IMR-90 (cell line): ENCODE measurements at regions not wholly inside any gene's neighbourhood (a gene's known extent, or its start where the extent isn't known, plus 50 kb on each side); places are given as distances from the start of the nearest gene placed in this dataset.

Experiments used
- ATAC-seq: fragments of 200-7000 bp; cut with Tn5 transposase; 2 replicates; pipeline ENCODE4 v1.9.1; 2020; ENCODE audit warnings: low read depth, mild to moderate bottlenecking, moderate library complexity
- BruUV-seq: library from RNA; stranded (reverse); fragments of 400-500 nt; replicated peaks from 2 replicates; lab custom pipeline; 2021; lab: Mats Ljungman, UMichigan
- CTCF ChIA-PET: fragments of 300-600 bp; formaldehyde crosslinking; extraction: SDS; loops from one replicate; lab custom pipeline; 2021; ENCODE audit warnings: antibody characterized with exemption; lab: Yijun Ruan, JAX
- POLR2A ChIA-PET: fragments of 300-600 bp; sonication (Branson Sonifier 250); formaldehyde crosslinking; loops from one replicate; lab custom pipeline; 2022; ENCODE audit warnings: antibody characterized with exemption; ENCODE audit not compliant: unreplicated experiment; lab: Charles Lee
- DNase-seq: peaks from one replicate; pipeline ENCODE4 v3.0.0; 2013
- H2AFZ ChIP-seq: replicated peaks from 2 replicates; pipeline ENCODE3; 2013; ENCODE audit warnings: low read length, mild to moderate bottlenecking; ENCODE audit not compliant: poor library complexity
- H2AK5ac ChIP-seq: 2 replicates; pipeline ENCODE4 v1.6.1; 2013; ENCODE audit warnings: low read depth, low read length, inconsistent platforms
- H2AK9ac ChIP-seq: replicated peaks from 2 replicates; pipeline ENCODE3; 2013; ENCODE audit warnings: mild to moderate bottlenecking, low read depth, low read length, moderate library complexity; ENCODE audit not compliant: poor library complexity
- H2BK120ac ChIP-seq: 2 replicates; pipeline ENCODE4 v1.6.1; 2013; ENCODE audit warnings: low read depth, low read length, inconsistent platforms
- H2BK15ac ChIP-seq: 3 replicates; pipeline ENCODE4 v1.6.1; 2013; ENCODE audit warnings: low read depth, low read length, inconsistent platforms
- H2BK20ac ChIP-seq: 2 replicates; pipeline ENCODE4 v1.6.1; 2013; ENCODE audit warnings: low read depth, mild to moderate bottlenecking, inconsistent platforms, low read length, moderate library complexity
- H2BK5ac ChIP-seq: 2 replicates; pipeline ENCODE4 v1.6.1; 2013; ENCODE audit warnings: mild to moderate bottlenecking, low read depth, low read length, inconsistent platforms; ENCODE audit not compliant: poor library complexity, severe bottlenecking
- H3K14ac ChIP-seq: replicated peaks from 2 replicates; pipeline ENCODE4 v1.6.1; 2013; ENCODE audit warnings: low read depth, low read length, inconsistent platforms
- H3K18ac ChIP-seq: 2 replicates; pipeline ENCODE4 v1.6.1; 2013; ENCODE audit warnings: low read depth, low read length, control low read depth
- H3K23ac ChIP-seq: 2 replicates; pipeline ENCODE4 v1.6.1; 2013; ENCODE audit warnings: low read depth, low read length, inconsistent platforms
- H3K27ac ChIP-seq: 2 replicates; pipeline ENCODE4 v1.5.1; 2013; ENCODE audit warnings: mild to moderate bottlenecking, control low read depth, low read length; ENCODE audit not compliant: insufficient read depth
- H3K27me3 ChIP-seq: 2 replicates; pipeline ENCODE4 v1.6.1; 2013; ENCODE audit warnings: low read length; ENCODE audit not compliant: control insufficient read depth, insufficient read depth
- H3K36me3 ChIP-seq: 2 replicates; pipeline ENCODE4 v1.6.1; 2013; ENCODE audit warnings: low read length, mixed read lengths; ENCODE audit not compliant: control insufficient read depth, insufficient read depth
- H3K4ac ChIP-seq: 2 replicates; pipeline ENCODE4 v1.6.1; 2013; ENCODE audit warnings: low read depth, low read length, inconsistent platforms
- H3K4me1 ChIP-seq: 2 replicates; pipeline ENCODE4 v1.6.1; 2013; ENCODE audit warnings: low read length, mixed read lengths; ENCODE audit not compliant: control insufficient read depth, insufficient read depth
- H3K4me2 ChIP-seq: 2 replicates; pipeline ENCODE4 v1.6.1; 2013; ENCODE audit warnings: low read depth, mild to moderate bottlenecking, control low read depth, low read length, moderate library complexity
- H3K4me3 ChIP-seq: 2 replicates; pipeline ENCODE4 v1.5.1; 2013; ENCODE audit warnings: low read depth, mild to moderate bottlenecking, control low read depth, low read length, moderate library complexity; ENCODE audit not compliant: insufficient read depth
- H3K56ac ChIP-seq: 2 replicates; pipeline ENCODE4 v1.6.1; 2013; ENCODE audit warnings: low read length, inconsistent platforms; ENCODE audit not compliant: insufficient read depth; ENCODE audit errors: extremely low read depth
- H3K79me1 ChIP-seq, 2 experiments: 2 replicates each; pipeline ENCODE4 v1.6.1; 2013; ENCODE audit warnings: low read length in 2 of 2, inconsistent platforms in 1 of 2, low read depth in 1 of 2
- H3K9ac ChIP-seq: 2 replicates; pipeline ENCODE4 v1.6.1; 2013; ENCODE audit warnings: low read depth, low read length, control low read depth
- H3K9me1 ChIP-seq: 2 replicates; pipeline ENCODE4 v1.6.1; 2013; ENCODE audit warnings: low read length, inconsistent platforms; ENCODE audit not compliant: insufficient read depth
- H3K9me3 ChIP-seq: 2 replicates; pipeline ENCODE4 v1.6.1; 2013; ENCODE audit warnings: low read length; ENCODE audit not compliant: control insufficient read depth, insufficient read depth
- H4K20me1 ChIP-seq: 2 replicates; pipeline ENCODE4 v1.6.1; 2013; ENCODE audit warnings: low read length, inconsistent platforms; ENCODE audit not compliant: insufficient read depth
- H4K5ac ChIP-seq: 2 replicates; pipeline ENCODE4 v1.6.1; 2013; ENCODE audit warnings: mild to moderate bottlenecking, low read depth, low read length, control low read depth
- H4K8ac ChIP-seq, 2 experiments: 2 replicates each; pipeline ENCODE4 v1.6.1; 2013; ENCODE audit warnings: low read depth in 2 of 2, low read length in 2 of 2, control low read depth in 1 of 2, inconsistent platforms in 1 of 2
- H4K91ac ChIP-seq: 2 replicates; pipeline ENCODE4 v1.6.1; 2013; ENCODE audit warnings: low read depth, low read length, inconsistent platforms; ENCODE audit not compliant: insufficient read depth
- BHLHE40 ChIP-seq: fragments of 150-350 bp; IDR thresholded peaks from 2 replicates; pipeline ENCODE4 v1.6.1; 2016; ENCODE audit warnings: mild to moderate bottlenecking, low read depth, low read length
- CEBPB ChIP-seq: IDR thresholded peaks from 2 replicates; pipeline ENCODE4 v1.6.1; 2012; ENCODE audit warnings: low read depth, low read length, improper control_type of control experiment
- CHD1 ChIP-seq: IDR thresholded peaks from 2 replicates; pipeline ENCODE4 v1.6.1; 2012; ENCODE audit warnings: low read depth, low read length, improper control_type of control experiment
- ELK1 ChIP-seq: fragments of 150-350 bp; IDR thresholded peaks from 2 replicates; pipeline ENCODE4 v1.6.1; 2016; ENCODE audit warnings: low read depth, mild to moderate bottlenecking, low read length, moderate library complexity, borderline replicate concordance
- FOS ChIP-seq: fragments of 150-350 bp; IDR thresholded peaks from 2 replicates; pipeline ENCODE4 v1.6.1; 2016; ENCODE audit warnings: low read depth, low read length
- MAFK ChIP-seq: IDR thresholded peaks from 2 replicates; pipeline ENCODE4 v1.6.1; 2012; ENCODE audit warnings: low read depth, low read length, improper control_type of control experiment
- MAZ ChIP-seq: IDR thresholded peaks from 2 replicates; pipeline ENCODE4 v1.6.1; 2012; ENCODE audit warnings: low read depth, mild to moderate bottlenecking, low read length, improper control_type of control experiment, moderate library complexity, borderline replicate concordance
- MXI1 ChIP-seq: IDR thresholded peaks from 2 replicates; pipeline ENCODE4 v1.6.1; 2012; ENCODE audit warnings: low read depth, mild to moderate bottlenecking, low read length, moderate library complexity, borderline replicate concordance
- NFE2L2 ChIP-seq: fragments of 150-350 bp; IDR thresholded peaks from 2 replicates; pipeline ENCODE4 v1.6.1; 2016; ENCODE audit warnings: low read depth, mild to moderate bottlenecking, low read length
- RAD21 ChIP-seq: IDR thresholded peaks from 2 replicates; pipeline ENCODE4 v1.6.1; 2012; ENCODE audit warnings: low read length, improper control_type of control experiment
- RCOR1 ChIP-seq: IDR thresholded peaks from 2 replicates; pipeline ENCODE4 v1.6.1; 2012; ENCODE audit warnings: mild to moderate bottlenecking, low read length, improper control_type of control experiment; ENCODE audit not compliant: insufficient replicate concordance
- RFX5 ChIP-seq: IDR thresholded peaks from 2 replicates; pipeline ENCODE4 v1.8.0; 2012; ENCODE audit warnings: low read depth, mild to moderate bottlenecking, low read length, moderate library complexity
- SMC3 ChIP-seq: fragments of 150-350 bp; IDR thresholded peaks from 2 replicates; pipeline ENCODE4 v1.6.1; 2016; ENCODE audit warnings: low read depth, mild to moderate bottlenecking, antibody characterized with exemption, low read length, moderate library complexity
- USF2 ChIP-seq: fragments of 150-350 bp; IDR thresholded peaks from 2 replicates; pipeline ENCODE4 v1.6.1; 2017; ENCODE audit warnings: mild to moderate bottlenecking, antibody characterized with exemption, low read length, low read depth
- WGBS, 2 experiments: methylation state at CpG; one replicate each; pipeline versions ENCODE4 v1.1.5 to v1.1.7; 2013; ENCODE audit warnings: missing lambda C conversion rate in 2 of 2; ENCODE audit not compliant: insufficient read length in 1 of 2; ENCODE audit errors: extremely low coverage in 2 of 2; 5-methylcytosine and 5-hydroxymethylcytosine counted together
- dilution Hi-C: fragments of 300-500 bp; cut with HindIII; formaldehyde crosslinking; loops from one replicate; pipeline ENCODE4 v1.14.3; 2018; ENCODE audit warnings: low sequenced_read_pairs; ENCODE audit not compliant: unreplicated experiment
- in situ Hi-C: fragments of 300-500 bp; cut with MboI; formaldehyde crosslinking; loops from 3 replicates; pipeline ENCODE4 v1.14.3; 2019; ENCODE audit warnings: low sequenced_read_pairs, inconsistent platforms, mixed read lengths
- intact Hi-C: fragments of 100-400 bp; cut with micrococcal nuclease; formaldehyde crosslinking; loops from 2 replicates; pipeline ENCODE4 v1.10.0; 2022

GRCh38 chr14:57038689-57039088 is 228.4 kb upstream of the OTX2 start:
- TF ChIP-seq RCOR1 (no peak), MXI1 (no peak), RAD21 (no peak), RFX5 (no peak), FOS (no peak), SMC3 (no peak), ELK1 (no peak), CEBPB (no peak), NFE2L2 (no peak), MAZ (no peak), CHD1 (no peak), USF2 (no peak), BHLHE40 (no peak), MAFK (no peak)
- Histone ChIP-seq H3K27ac (no peak overlapping the region), H3K9me3 (no peaks in the 10 kb centered on the region), H4K5ac (no peak overlapping the region), H3K9ac (no peak overlapping the region), H3K79me1 (no peaks in the 10 kb centered on the region), H3K23ac (no peak overlapping the region), H3K4me1 (no peaks in the 10 kb centered on the region), H2BK15ac (no peak overlapping the region), H3K18ac (no peak overlapping the region), H3K27me3 (no peaks in the 10 kb centered on the region), H2AK5ac (no peak overlapping the region), H2BK5ac (no peak overlapping the region), H3K9me1 (no peaks in the 10 kb centered on the region), H3K4me3 (no peak overlapping the region), H2BK120ac (no peak overlapping the region), H2AK9ac (no peak overlapping the region), H3K14ac (no peak overlapping the region), H3K4me2 (no peak overlapping the region), H3K36me3 (no peaks in the 10 kb centered on the region), H4K91ac (no peak overlapping the region), H2BK20ac (no peak overlapping the region), H3K56ac (no peak overlapping the region), H3K4ac (no peak overlapping the region), H4K20me1 (no peaks in the 10 kb centered on the region), H2AFZ (no peak overlapping the region), H4K8ac (no peak overlapping the region)
- BruUV-seq: no TSS peak
- no CpG with 5 or more reads among the region's 1 CpG for WGBS, 2 experiments
- intact Hi-C loops: no loop called here
- in situ Hi-C loops: no loop called here
- dilution Hi-C loops: no loop called here
- CTCF ChIA-PET: no interaction called here
- DNase-seq (no peak), ATAC-seq (no peak)
- POLR2A ChIA-PET: no interaction called here
